NT2/D1 (cell line): ENCODE measurements at regions not wholly inside any gene's neighbourhood (a gene's known extent, or its start where the extent isn't known, plus 50 kb on each side); places are given as distances from the start of the nearest gene placed in this dataset.

Experiments
- DNase-seq: peaks from one replicate; pipeline ENCODE4 v3.0.0-alpha.2; 2011; ENCODE audit warnings: low read depth, low spot score
- H3K27me3 ChIP-seq: 2 replicates; pipeline ENCODE4 v1.6.0; 2011; ENCODE audit warnings: mild to moderate bottlenecking; ENCODE audit not compliant: insufficient read length, insufficient read depth
- H3K36me3 ChIP-seq: 2 replicates; pipeline ENCODE4 v1.6.1; 2011; ENCODE audit warnings: mild to moderate bottlenecking, low read length, mixed read lengths; ENCODE audit not compliant: insufficient read depth, insufficient read length
- H3K4me1 ChIP-seq: 2 replicates; pipeline ENCODE4 v1.5.1; 2011; ENCODE audit not compliant: insufficient read depth, insufficient read length
- H3K4me3 ChIP-seq: 2 replicates; pipeline ENCODE4 v1.5.1; 2011; ENCODE audit warnings: low read depth; ENCODE audit not compliant: insufficient read length
- H3K9ac ChIP-seq: 2 replicates; pipeline ENCODE4 v1.6.0; 2011; ENCODE audit warnings: low read depth; ENCODE audit not compliant: insufficient read length
- H3K9me3 ChIP-seq: 2 replicates; pipeline ENCODE4 v1.5.1; 2011; ENCODE audit warnings: mild to moderate bottlenecking, low read length; ENCODE audit not compliant: insufficient read depth
- SUZ12 ChIP-seq: IDR thresholded peaks from 2 replicates; pipeline ENCODE4 v1.6.1; 2011; ENCODE audit not compliant: insufficient read length, insufficient read depth; ENCODE audit errors: extremely low read depth
- YY1 ChIP-seq: IDR thresholded peaks from 2 replicates; pipeline ENCODE4 v1.6.1; 2011; ENCODE audit not compliant: insufficient read length, insufficient read depth
- ZNF274 ChIP-seq: IDR thresholded peaks from 2 replicates; pipeline ENCODE4 v1.6.1; 2011; ENCODE audit warnings: mild to moderate bottlenecking, low read depth, low read length

GRCh38 chr7:136405931-136406777, 429.0 kb upstream of the MTPN start:
- H3K36me3 ChIP-seq = no peaks in the 10 kb centered on the region
- no peaks in the 10 kb centered on the region for H3K9me3 ChIP-seq
- no peak overlapping the region for H3K9ac ChIP-seq
- no peaks in the 10 kb centered on the region for H3K4me1 ChIP-seq
- H3K27me3 ChIP-seq = no peaks in the 10 kb centered on the region
- peak; percentile 71 for DNase-seq
- no peak overlapping the region for H3K4me3 ChIP-seq
- TF ChIP-seq YY1 = no peak
- TF ChIP-seq SUZ12 = no peak
- no peak for TF ChIP-seq ZNF274

- TF ChIP-seq SUZ12 (no peak), ZNF274 (no peak), YY1 (no peak)
- Histone ChIP-seq H3K4me3 (no peak overlapping the region), H3K9ac (no peak overlapping the region), H3K9me3 (no peaks in the 10 kb centered on the region), H3K4me1 (no peaks in the 10 kb centered on the region), H3K27me3 (no peaks in the 10 kb centered on the region), H3K36me3 (no peaks in the 10 kb centered on the region)
- no peak for DNase-seq
Observed at GRCh38 chr7:136403591-136403990, 426.4 kb upstream of the MTPN start.

GRCh38 chr7:136400877-136401276, 423.7 kb upstream of the MTPN start:
- no peak for TF ChIP-seq YY1
- TF ChIP-seq ZNF274 = no peak
- TF ChIP-seq SUZ12 = no peak
- no peaks in the 10 kb centered on the region for H3K36me3 ChIP-seq
- H3K9ac ChIP-seq = no peak overlapping the region
- no peaks in the 10 kb centered on the region for H3K4me1 ChIP-seq
- H3K9me3 ChIP-seq = no peaks in the 10 kb centered on the region
- no peak for DNase-seq
- no peak overlapping the region for H3K4me3 ChIP-seq
- H3K27me3 ChIP-seq = no peaks in the 10 kb centered on the region

GRCh38 chr7:136399385-136399784, 422.2 kb upstream of the MTPN start:
- Histone ChIP-seq H3K9me3 (no peaks in the 10 kb centered on the region), H3K9ac (no peak overlapping the region), H3K36me3 (no peaks in the 10 kb centered on the region), H3K4me3 (no peak overlapping the region), H3K4me1 (no peaks in the 10 kb centered on the region), H3K27me3 (no peaks in the 10 kb centered on the region)
- no peak for TF ChIP-seq YY1
- peak; percentile 50 for DNase-seq

GRCh38 chr7:136392856-136393255, 415.7 kb upstream of the MTPN start:
- DNase-seq = no peak
- Histone ChIP-seq H3K9ac (no peak overlapping the region), H3K27me3 (no peaks in the 10 kb centered on the region), H3K9me3 (no peaks in the 10 kb centered on the region), H3K36me3 (no peaks in the 10 kb centered on the region), H3K4me3 (no peak overlapping the region), H3K4me1 (no peaks in the 10 kb centered on the region)
- TF ChIP-seq ZNF274 = no peak
- no peak for TF ChIP-seq YY1
- TF ChIP-seq SUZ12 = no peak

GRCh38 chr7:136391371-136391770, 414.2 kb upstream of the MTPN start:
- no peaks in the 10 kb centered on the region for H3K27me3 ChIP-seq
- no peaks in the 10 kb centered on the region for H3K9me3 ChIP-seq
- H3K4me1 ChIP-seq = no peaks in the 10 kb centered on the region
- H3K36me3 ChIP-seq = no peaks in the 10 kb centered on the region
- no peak for DNase-seq
- H3K9ac ChIP-seq = no peak overlapping the region
- TF ChIP-seq ZNF274 (no peak), SUZ12 (no peak), YY1 (no peak)
- no peak overlapping the region for H3K4me3 ChIP-seq

GRCh38 chr7:136389933-136390332, 412.8 kb upstream of the MTPN start:
- Histone ChIP-seq H3K36me3 (no peaks in the 10 kb centered on the region), H3K9ac (no peak overlapping the region), H3K4me3 (no peak overlapping the region), H3K4me1 (no peaks in the 10 kb centered on the region), H3K9me3 (no peaks in the 10 kb centered on the region), H3K27me3 (no peaks in the 10 kb centered on the region)
- no peak for DNase-seq
- TF ChIP-seq ZNF274 = no peak
